NCI-H226 (cell line): ENCODE measurements at regions not wholly inside any gene's neighbourhood (a gene's known extent, or its start where the extent isn't known, plus 50 kb on each side); places are given as distances from the start of the nearest gene placed in this dataset.
"Not testable (repeated sequence)": the region's sequence is repeated elsewhere in the genome, so short reads cannot be mapped to it uniquely, and the experiment has no call there.

Experiments
- DNase-seq: peaks from one replicate; pipeline ENCODE4 v3.0.0-alpha.2; 2015

DNA sequence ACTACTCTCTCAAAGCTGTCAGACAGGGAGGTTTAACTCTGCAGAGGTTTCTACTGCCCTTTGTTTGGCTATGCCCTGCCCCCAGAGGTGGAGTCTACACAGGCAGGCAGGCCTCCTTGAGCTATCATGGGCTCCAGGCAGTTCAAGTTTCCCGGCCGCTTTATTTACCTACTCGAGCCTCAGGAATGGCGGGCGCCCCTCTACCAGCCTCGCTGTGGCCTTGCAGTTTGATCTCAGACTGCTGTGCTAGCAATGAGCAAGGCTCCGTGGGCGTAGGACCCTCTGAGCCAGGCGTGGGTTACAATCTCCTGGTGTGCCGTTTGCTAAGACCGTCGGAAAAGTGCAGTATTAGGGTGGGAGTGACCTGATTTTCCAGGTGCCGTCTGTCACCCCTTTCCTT, 124.3 kb downstream of the PTCHD1 start:
- DNase-seq, result not testable (repeated sequence)

DNA sequence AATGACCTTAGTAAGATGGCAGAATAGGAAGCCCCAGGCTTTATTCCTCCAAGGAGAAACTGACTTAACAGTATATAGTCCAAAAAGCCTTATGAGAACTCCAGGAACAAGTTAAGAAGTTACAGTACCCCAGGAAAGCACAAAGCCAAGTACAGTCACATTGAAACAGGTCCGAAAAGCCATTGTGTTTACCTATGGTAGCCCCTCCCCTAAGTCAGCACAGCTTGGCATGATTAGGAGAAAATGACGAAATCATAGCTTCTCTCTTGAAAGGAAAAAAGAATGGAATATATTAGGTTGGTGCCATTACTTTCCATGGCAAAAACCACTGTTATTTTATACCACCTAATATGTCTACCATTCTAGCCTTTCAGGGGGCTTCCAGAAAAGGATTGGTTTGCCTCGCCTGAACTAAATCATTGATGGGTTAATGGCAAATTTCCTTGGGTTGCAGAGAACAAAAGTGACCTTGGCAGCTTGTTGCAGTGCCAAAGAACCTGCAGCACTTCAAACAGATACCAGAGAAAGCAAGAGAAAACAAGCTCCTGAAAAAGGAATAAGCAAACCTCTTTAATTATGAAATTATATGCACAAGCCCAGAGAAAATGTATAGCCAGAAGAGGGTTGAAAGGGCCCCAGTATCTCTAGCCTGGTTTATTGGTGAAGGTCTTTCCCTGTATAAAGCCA, 130.6 kb downstream of the PTCHD1 start:
- no peak for DNase-seq

DNA sequence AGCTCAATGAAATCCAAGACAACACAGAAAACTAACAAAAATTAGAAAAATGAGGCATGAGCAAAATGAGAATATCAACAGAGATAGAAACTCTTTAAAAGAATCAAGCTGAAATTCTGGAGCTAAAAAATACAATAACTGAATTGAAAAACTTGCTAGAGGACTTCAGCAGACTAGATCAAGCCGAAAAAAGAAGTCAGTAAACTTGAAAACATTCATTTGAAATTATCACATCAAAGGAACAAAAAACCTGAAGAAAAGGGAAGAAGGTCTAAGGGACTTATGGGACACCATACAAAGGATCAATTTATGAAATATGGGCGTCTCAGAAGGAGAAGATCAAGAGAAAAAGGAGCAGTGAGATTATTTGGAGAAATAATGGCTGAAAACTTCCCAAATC, 131.3 kb downstream of the PTCHD1 start:
- no peak for DNase-seq

DNA sequence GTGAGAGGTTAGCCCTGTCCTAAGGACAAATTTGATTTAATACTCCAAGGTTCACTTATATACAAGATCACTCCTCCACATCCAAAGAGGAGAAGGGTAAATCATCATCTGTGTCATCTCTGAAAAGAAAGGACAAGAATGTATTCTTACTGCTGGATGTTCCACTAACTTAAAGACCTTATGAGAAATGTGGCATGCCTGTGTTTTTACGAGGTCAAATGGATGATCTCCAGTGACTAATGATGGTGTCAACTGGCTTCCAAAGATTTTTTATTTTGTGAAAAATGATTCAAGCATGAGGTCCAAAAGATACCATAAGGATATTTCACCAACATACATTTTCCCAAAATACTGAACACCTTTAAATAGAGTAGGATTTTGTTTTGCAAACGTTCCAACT, 143.4 kb downstream of the PTCHD1 start:
- no peak for DNase-seq

DNA sequence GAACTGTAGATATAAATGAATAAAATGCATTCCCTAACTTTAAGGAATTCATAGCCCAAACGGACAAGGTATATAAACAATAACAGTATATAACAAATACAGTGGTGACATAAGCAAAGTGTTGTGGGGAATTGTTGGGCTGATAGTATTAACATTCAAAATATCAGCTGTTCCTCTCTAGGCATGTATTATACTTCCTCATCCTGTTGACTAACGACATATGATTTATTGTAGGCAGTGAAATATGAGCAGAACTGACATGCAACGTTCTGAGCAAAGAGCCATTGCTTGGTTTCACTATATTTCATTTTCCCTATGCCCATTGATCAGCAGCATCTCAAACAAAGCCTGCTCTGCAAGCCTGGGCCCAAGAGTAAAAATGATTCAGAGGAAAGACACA, 143.9 kb downstream of the PTCHD1 start:
- DNase-seq, result no peak

DNA sequence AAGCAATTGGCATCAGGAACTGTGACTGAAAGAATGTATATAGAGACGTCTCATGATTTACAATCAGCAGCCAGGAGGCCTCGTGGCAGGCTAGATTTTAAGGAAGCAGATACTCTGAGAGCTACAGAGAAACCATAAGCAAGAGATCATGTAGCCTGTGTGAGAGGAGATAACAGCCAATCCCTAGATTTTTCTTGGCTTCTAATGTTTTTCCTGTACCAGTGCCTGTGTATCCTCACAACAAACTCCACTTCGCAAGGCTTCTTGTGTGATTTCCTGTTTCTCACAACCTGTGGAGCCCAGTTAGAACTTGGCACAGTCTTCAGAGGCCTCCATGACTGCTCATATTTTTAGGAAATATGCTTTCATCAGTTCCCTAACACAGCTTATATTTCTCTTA, 147.9 kb downstream of the PTCHD1 start:
- no peak for DNase-seq

DNA sequence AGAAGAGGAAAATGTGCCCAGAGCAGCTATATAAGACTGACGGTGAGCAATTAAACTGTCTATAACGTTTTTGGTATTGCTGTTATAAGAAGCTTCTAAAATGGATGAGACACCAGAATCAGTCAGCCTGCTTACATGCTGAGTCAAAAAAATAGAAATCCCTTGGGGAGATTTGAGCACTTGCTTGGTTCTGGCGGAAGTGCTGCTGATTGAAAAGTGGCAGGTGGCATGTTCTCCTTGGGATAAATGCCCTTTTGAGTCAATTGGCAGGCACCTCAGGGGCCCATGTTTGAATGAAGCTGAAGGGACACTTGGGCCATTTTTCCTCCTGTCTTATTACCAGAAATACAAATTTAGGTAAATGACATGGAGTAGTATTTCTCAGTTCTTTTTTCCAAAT, 148.7 kb downstream of the PTCHD1 start:
- no peak for DNase-seq

DNA sequence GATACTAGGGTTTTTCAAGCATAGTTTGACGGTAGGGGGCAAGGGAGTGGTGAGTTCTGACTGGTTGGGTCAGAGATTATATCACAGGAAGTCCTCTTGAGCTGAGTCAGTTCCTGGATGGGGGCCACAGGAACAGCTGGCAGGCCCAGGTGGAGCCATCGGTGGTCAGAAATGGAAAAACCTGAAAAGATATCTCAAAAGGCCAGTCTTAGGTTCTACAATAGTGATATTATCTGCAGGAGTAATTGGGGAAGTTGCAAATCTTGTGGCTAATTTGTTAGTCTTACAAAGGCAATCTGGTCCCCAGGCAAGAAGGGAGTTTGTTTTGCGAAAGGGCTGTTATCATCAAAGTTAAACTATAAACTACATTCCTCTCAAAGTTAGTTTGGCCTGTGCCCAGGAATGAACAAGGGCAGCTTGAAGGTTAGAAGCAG, 159.3 kb downstream of the PTCHD1 start:
- peak; percentile 62 for DNase-seq

DNA sequence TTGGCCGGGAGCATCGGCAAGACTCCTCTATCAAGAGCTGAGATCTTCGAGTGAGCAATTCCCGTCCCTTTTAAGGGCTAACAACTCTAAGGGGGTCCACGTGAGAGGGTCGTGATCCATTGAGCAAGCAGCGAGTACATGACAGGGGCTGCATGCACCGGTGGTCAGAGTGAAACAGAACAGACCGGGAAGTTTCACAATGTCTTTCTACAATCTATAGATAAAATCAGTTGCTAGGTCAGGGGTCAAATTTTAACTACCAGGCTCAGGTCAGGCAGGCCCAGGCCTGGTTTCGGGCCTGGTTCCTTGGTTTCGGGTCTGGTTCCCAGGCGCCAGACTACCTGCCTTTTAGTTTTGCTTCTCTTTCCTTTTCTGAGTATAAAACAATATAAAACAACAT, 160.1 kb downstream of the PTCHD1 start:
- DNase-seq, result no peak

DNA sequence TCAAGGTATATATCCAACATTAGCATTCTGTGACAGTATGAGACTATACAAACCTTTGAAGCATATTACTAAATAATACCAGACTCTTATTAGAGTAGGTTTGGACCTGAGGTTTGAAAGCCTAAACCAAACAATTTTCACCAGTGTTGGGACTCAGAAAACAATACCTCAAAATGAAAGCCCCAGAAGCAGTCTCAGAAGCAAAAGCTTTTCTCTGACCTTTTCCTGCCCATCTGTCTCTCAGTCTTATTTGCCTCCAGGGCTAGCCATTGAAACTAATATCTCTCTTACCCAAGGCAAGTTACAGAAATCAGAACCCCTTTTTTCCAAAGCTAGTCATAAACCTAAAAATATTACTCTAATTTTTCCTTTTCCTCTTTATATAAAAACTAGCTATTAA, 163.3 kb downstream of the PTCHD1 start:
- DNase-seq, result no peak

DNA sequence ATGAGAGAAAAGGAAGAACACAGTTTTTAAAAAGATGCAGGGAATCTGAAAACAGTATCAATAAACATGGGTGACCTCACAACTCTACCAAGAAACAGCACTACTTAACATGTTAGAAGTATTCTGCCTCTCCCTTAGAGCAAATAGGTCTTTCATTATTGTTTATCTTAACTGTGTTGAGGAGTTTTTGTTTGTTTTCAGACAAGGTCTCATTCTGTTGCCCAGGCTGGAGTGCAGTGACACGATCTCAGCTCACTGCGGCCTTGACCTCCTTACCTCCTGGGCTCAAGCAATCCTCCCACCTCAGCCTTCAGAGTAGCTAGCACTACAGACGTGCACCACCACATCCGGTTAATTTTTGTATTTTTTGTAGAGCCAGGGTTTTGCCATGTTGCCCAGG, 165.3 kb upstream of the PRDX4 start:
- DNase-seq, result no peak

DNA sequence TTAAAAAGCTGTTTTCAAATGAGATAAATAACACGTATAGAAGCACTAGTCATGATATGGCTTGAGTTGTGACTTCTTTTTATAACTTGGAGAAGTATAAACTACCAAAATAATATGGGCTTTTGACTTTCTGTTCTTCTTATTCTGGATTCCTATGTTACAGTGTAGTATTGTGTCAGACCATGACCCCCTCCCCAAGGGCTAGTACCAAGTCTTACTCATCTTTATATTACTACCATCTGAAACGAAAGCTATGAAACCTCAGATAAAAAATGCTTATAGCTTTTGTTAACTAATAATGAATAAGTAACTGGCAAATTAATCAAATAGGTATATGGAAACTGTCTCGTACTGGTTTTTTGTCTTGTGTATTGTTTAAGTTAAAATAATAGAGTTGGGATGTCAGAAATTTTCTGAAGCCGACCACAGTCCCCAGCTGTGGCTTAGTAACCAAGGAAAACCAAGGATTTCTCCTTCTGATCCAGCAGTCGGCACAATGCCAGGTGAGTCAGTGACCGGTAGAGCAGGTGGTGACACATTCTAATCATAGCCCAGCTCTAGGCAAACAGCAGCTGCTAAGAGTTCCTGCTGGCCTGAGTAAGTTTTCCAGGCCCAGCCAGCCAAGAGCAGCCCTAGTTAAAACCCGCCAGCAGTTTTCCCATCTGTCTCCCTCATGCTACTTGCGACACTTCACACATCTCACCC, 163.3 kb upstream of the PRDX4 start:
- DNase-seq, result peak; percentile 57

DNA sequence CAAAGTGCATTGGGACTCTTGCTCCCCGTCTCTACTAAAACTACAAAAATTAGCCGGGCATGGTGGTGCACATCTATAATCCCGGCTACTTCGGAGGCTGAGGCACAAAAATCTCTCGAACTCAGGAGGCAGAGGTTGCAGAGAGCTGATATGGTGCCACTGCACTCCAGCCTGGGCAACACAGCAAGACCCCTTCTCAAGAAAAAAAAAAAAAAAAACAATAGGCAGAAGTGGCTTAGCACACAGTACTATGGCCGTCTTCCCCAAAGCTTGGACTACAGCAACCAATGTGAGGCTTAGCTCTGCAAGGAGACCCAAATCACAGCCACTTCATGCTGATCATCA, 162.8 kb upstream of the PRDX4 start:
- no peak for DNase-seq

DNA sequence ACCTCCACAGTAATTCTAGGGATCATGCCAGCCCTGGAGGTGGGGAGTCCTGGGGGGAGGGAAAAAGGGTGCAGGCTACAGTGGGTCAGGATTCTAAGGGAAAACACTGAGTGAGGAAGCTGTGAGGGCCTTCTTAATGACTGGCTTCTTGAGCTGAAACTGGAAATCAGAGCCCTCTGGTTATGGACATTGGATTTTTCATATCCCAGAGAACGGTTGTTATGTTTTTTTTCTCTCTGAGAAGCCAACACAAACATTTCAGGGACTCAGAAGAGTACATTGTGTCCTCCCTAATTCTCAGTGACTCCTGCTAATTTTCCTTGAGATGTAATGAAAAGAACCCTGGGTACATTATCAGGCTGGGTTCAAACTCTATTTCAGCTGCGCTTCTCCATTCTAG, 162.4 kb upstream of the PRDX4 start:
- DNase-seq, result no peak

DNA sequence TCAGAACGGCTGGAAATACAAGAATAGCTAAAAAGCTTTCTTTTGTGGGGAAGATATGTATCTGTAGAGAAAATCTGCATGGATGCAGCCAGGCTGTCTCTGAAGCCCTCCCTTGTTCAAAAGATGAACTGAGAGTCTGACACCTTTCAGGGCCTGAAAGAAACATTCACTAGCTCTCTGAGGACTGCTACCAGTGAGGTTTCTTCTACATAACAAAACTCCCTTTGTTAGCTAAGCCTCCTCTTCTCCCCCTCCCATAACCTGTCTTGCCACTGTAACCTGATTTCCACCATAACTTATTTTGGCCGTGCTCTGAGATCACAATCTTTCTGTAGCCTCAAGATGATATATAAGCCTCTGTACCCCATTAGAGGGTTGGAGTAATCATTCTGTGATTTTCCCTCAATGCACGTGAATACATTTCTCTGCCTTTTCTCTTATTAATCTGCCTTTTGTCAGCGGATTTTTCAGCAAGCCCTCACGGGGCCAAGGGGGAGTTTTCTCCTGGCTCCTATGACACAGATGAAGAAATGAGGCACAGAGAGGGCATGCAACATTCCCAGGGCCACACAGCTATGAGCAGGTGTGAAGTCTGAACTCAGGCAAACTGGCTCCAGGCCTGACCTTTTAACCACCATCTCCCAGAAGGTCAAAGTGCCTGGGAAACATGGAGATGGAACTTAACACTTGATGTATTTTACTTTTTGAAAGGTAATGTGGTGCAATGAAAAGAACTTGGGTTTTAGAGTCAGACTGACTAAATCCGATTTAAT, 161.6 kb upstream of the PRDX4 start:
- DNase-seq, result no peak

DNA sequence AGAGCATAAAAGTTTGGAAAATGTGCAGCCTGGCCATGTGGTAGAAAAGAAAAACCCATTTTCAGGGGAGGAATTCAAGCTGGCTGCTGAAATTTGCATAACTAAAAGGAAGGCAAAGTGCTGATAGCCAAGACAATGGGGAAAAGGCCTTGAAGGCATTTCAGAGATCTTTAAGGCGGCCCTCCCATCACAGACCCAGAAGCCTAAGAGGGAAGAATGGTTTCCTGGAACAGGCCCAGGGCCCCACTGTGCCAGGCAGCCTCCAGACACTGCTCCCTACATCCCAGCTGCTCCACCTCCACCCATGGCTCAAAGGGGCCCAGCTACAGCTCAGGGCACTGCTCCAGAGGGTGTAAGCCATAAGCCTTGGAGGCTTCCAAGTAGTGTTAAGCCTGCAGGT, 158.0 kb upstream of the PRDX4 start:
- no peak for DNase-seq

DNA sequence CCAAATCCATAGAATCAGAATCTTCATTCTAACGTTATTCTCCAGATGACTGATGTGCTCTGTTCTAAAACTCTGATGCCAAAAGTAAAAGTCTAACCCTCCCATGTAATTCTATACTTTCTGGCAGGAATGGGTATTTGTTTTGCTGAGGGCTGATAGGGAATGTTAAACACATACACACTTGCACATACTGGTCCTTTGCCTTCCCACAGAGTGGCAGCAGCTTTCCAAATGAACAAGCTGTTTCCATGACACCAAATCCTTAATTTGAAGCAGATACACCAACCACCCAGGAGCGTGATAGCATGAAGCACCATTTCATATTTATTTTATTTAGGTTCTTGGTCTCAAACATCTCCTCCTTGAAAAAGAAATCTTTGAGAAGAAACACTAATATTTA, 155.5 kb upstream of the PRDX4 start:
- DNase-seq, result no peak

DNA sequence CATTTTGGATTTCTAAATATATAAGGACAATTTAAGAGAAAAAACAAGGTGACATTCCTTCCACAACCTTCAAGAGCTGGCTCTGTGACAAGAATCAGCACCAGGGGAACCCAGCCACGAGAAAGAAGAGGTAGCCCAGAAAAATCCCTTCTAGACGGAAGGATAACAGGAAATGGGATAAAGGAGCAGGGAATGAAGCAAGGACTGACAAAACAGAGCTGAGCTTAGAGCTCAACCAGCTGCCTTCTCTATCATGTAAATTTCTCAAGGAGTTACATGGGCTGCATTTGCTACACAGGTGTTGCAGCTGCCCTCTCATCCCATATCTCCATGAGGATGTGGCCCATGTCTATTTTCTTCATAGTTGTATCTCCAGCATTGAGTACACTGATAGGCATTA, 154.2 kb upstream of the PRDX4 start:
- no peak for DNase-seq

DNA sequence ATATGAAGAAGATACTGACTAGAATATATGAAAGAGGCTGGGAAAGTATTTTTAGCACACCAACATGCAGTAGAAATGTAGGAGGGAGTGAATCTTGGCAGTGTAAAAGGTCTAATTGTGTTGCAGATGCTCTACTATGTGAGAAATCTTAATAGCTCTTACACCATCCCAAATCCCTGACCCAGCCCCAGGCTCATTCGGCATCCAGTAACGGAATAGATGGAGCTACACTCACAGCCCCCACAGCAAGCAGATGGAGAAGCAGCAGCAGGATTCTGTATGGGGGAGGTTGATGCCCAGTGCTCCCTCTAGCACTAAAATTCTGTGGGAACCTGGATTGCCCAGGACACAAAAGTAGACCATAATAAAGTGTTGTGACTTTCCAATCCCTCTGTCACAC, 153.2 kb upstream of the PRDX4 start:
- DNase-seq, result no peak

DNA sequence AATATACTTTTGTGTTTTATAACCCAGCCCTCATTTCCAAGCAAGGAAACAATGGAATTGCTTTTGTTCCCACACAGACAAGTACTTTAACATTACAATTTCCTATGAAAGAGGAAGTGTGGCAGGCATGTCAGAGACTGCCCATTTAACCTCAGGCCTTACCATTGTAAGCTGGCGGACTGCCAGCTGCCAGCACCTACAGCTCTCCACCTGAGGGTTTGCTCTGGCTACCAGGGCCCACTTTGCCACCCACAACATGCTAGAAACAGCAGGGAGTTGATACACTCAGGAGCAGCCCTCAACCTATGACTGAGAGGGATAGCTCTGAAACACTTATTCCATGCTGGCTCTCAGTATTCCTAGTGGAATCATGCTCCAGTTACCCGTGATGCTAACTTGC, 152.3 kb upstream of the PRDX4 start:
- DNase-seq, result no peak

DNA sequence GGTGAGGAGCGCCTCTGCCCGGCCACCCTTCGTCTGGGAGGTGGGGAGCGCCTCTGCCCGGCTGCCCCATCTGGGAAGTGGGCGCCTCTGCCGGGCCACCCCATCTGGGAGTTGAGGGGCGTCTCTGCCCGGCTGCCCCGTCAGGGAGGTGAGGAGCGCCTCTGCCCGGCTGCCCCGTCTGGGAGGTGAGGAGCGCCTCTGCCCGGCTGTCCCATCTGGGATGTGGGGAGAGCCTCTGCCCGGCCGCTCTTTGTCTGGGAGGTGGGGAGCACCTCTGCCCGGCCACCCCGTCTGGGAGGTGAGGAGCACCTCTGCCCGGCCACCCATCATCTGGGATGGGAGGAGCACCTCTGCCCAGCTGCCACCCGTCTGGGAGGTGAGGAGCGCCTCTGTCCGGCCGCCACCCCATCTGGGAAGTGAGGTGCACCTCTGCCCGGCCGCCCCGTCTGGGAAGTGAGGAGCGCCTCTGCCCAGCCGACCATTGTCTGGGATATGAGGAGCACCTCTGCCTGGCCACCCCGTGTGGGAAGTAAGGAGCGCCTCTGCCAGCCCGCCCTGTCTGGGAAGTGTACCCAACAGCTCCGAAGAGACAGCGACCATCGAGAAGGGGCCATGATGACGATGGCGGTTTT, 144.2 kb upstream of the PRDX4 start:
- DNase-seq, result not testable (repeated sequence)

DNA sequence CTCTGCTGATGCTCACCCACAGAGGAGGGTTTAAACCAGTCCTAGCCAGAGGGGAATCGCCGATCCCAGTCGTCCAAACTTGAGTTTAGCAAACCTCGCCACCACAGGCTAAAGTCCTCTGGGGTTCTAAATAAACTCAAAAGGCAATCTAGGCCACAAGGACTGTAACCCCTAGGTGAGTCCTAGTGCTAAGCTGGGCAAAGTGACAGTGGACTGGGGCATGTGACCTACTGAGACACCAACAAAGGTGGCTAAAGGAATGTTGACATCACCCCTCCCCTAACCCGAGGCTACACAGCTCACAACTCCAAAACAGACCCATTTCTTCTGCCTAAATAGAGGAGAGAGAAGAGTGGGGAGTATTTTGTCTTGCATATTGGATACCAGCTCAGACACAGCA, 142.8 kb upstream of the PRDX4 start:
- no peak for DNase-seq

DNA sequence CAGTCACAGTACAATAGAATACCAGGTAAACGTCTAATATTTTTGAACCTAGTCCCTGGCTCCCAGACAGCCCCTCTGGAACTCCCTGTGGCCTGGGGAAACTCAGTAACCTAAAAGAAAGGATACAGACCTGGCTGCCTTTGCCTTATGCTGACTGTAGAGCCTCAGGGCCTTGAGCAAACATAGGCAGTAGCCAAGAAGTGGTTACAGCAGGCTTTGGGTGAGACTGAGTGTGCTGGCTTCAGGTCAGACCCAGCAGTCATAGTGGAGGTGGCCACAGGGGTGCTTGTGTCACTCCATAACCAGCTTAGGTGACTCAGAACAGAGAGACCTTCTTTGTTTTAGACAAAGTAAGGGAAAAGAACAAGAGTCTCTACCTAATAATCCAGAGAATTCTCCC, 141.8 kb upstream of the PRDX4 start:
- no peak for DNase-seq

DNA sequence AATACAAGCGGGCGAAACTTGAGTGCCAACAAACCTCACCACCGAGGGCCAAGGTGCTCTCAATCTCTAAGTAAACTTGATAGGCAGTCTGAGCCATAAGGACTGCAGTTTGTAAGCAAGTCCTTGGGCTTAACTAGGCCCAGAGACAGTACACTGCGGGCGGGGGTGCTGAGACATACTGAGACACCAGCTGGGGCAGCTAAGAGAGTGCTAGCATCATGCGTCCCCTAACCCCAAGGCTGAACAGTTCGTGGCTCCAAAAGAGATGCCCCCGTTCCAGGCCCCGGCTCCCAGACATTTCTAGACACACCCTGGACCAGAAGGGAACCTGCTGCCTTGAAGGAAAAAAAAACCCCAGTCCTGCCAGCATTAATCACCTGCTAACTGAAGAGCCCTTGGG, 126.8 kb upstream of the PRDX4 start:
- no peak for DNase-seq
